H1 (cell line): ENCODE measurements at regions not wholly inside any gene's neighbourhood (a gene's known extent, or its start where the extent isn't known, plus 50 kb on each side); places are given as distances from the start of the nearest gene placed in this dataset.

ENCODE experiments used
- CHD7 ChIP-seq: fragments of 300-600 bp; sonication (generic); IDR thresholded peaks from 2 replicates; pipeline ENCODE4 v1.7.1; 2012; ENCODE audit warnings: low read length, moderate library complexity, mild to moderate bottlenecking, inconsistent platforms; ENCODE audit not compliant: insufficient replicate concordance

- TF ChIP-seq CHD7 = no peak
- TF ChIP-seq, all 59 proteins: peak for 0
Measured at GRCh38 chr13:94829837-94830365, 117.6 kb upstream of the SOX21 start (continued).
